Esophagus muscularis mucosa (tissue), 4 donors: ENCODE measurements at regions not wholly inside any gene's neighbourhood (a gene's known extent, or its start where the extent isn't known, plus 50 kb on each side); places are given as distances from the start of the nearest gene placed in this dataset.

Experiments
- DNase-seq: peaks from one replicate; pipeline ENCODE4 v3.0.0-alpha.2; 2017; ENCODE audit errors: extremely low spot score
- H3K27ac ChIP-seq, 4 donors: fragments of 200-600 bp; sonication (generic); replicated peaks in 1 of 4; 1 replicate in 3 of 4; 2 replicates in 1 of 4; pipeline ENCODE4 v1.5.1; 2016 to 2019; ENCODE audit warnings: mild to moderate bottlenecking in 1 of 4
- H3K27me3 ChIP-seq, 4 donors: fragments of 200-600 bp; sonication (generic); one replicate each; pipeline versions ENCODE4 v1.5.1 to v1.6.0; 2016 to 2019
- H3K36me3 ChIP-seq, 4 donors: fragments of 200-600 bp; sonication (generic); one replicate each; pipeline ENCODE4 v1.5.1; 2016 to 2019
- H3K4me1 ChIP-seq, 4 donors: fragments of 200-600 bp; sonication (generic); one replicate each; pipeline ENCODE4 v1.5.1; 2016 to 2019
- H3K4me3 ChIP-seq, 4 donors: fragments of 200-600 bp; sonication (generic); 1 replicate in 2 of 4; 2 replicates in 2 of 4; pipeline ENCODE4 v1.5.1; 2016 to 2019; ENCODE audit warnings: mild to moderate bottlenecking in 4 of 4, moderate library complexity in 1 of 4
- H3K9me3 ChIP-seq, 4 donors: fragments of 200-600 bp; sonication (generic); 1 replicate in 3 of 4; 2 replicates in 1 of 4; pipeline ENCODE4 v1.5.1; 2016 to 2019
- EP300 ChIP-seq: sonication (generic); formaldehyde crosslinking; IDR thresholded peaks from one replicate; pipeline ENCODE4 v1.6.1; 2017; ENCODE audit warnings: antibody characterized with exemption
- POLR2A ChIP-seq: fragments of 450-650 bp; IDR thresholded peaks from one replicate; pipeline ENCODE4 v1.6.1; 2017; ENCODE audit warnings: antibody characterized with exemption, moderate library complexity, mild to moderate bottlenecking, low read depth
- POLR2AphosphoS5 ChIP-seq, 2 donors: sonication (generic); formaldehyde crosslinking; IDR thresholded peaks; one replicate each; pipeline ENCODE4 v1.6.1; 2017; ENCODE audit warnings: antibody characterized with exemption in 2 of 2
- WGBS: methylation state at CpG from one replicate; pipeline ENCODE4 v1.1.5; 2018; 5-methylcytosine and 5-hydroxymethylcytosine counted together
- intact Hi-C: fragments of 100-400 bp; cut with DNase I; formaldehyde crosslinking; loops from one replicate; pipeline ENCODE4 v1.15.1; 2023
- TF ChIP-seq, protein P1 (sequence below), 3 experiments: fragments of 200-600 bp in 2 of 3; fragments of 450-650 bp in 1 of 3; sonication (generic) in 2 of 3; IDR thresholded peaks; one replicate each; pipeline ENCODE4 v1.5.1; 2017 to 2019; ENCODE audit warnings: antibody characterized with exemption in 3 of 3, mild to moderate bottlenecking in 2 of 3, moderate library complexity in 1 of 3

DNA sequence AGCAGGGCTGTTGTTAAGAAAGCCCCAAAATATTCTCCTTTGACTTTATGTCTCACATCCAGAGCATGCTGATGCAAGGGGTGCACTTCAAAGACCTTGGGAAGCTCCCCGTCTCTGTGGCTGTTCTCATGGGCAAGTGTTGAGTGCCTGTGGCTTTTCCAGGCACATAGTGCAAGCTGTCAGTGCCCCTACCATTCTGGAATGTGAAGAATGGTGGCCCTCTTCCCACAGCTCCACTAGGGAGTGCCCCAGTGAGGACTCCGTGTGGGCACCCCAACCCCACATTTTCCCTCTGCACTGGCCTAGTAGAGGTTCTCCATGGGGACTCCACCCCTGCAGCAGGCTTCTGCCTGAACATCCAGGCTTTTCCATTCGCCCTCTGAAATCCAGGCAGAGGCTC, 673.7 kb downstream of the HTR1B start:
- no peak for DNase-seq
- H3K9me3 ChIP-seq, result no peaks in the 10 kb centered on the region
- no peak overlapping the region for H3K27ac ChIP-seq
- TF ChIP-seq, protein P1, sequence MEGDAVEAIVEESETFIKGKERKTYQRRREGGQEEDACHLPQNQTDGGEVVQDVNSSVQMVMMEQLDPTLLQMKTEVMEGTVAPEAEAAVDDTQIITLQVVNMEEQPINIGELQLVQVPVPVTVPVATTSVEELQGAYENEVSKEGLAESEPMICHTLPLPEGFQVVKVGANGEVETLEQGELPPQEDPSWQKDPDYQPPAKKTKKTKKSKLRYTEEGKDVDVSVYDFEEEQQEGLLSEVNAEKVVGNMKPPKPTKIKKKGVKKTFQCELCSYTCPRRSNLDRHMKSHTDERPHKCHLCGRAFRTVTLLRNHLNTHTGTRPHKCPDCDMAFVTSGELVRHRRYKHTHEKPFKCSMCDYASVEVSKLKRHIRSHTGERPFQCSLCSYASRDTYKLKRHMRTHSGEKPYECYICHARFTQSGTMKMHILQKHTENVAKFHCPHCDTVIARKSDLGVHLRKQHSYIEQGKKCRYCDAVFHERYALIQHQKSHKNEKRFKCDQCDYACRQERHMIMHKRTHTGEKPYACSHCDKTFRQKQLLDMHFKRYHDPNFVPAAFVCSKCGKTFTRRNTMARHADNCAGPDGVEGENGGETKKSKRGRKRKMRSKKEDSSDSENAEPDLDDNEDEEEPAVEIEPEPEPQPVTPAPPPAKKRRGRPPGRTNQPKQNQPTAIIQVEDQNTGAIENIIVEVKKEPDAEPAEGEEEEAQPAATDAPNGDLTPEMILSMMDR (IDR thresholded peaks at IDR 0.05), result no peak
- H3K36me3 ChIP-seq, result no peaks in the 10 kb centered on the region
- WGBS, result 69% methylated on average over 3 of the region's 3 CpGs
- intact Hi-C loops, result no loop called here
- no peaks in the 10 kb centered on the region for H3K4me1 ChIP-seq
- no peak overlapping the region for H3K4me3 ChIP-seq
- H3K27me3 ChIP-seq, result no peaks in the 10 kb centered on the region

DNA sequence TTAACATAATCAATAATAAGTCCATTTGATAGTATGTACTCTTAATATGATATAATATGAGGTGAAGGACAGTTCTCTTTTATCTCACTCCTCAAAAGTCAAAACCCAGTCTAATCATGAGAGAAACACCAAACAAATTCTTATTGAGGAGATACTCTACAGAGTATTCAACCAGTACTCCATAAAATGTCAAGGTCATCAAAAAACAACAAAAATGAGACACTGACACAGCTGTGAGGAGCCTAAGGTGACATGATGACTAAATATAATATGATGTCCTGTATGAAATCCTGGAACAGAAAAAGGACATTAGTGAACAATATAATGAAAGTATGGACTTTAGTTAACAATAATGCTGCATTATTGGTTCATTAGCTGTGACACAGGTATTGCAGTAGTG, 675.1 kb downstream of the HTR1B start:
- no peak for DNase-seq
- Histone ChIP-seq H3K4me1 (no peaks in the 10 kb centered on the region), H3K9me3 (no peaks in the 10 kb centered on the region), H3K27me3 (no peaks in the 10 kb centered on the region), H3K27ac (no peak overlapping the region), H3K4me3 (no peak overlapping the region), H3K36me3 (no peaks in the 10 kb centered on the region)
- intact Hi-C loops, result no loop called here
- TF ChIP-seq EP300 (no peak), POLR2AphosphoS5 (IDR thresholded peaks at IDR 0.05) (no peak), POLR2A (no peak)
- TF ChIP-seq, protein P1 (IDR thresholded peaks at IDR 0.05), result no peak

DNA sequence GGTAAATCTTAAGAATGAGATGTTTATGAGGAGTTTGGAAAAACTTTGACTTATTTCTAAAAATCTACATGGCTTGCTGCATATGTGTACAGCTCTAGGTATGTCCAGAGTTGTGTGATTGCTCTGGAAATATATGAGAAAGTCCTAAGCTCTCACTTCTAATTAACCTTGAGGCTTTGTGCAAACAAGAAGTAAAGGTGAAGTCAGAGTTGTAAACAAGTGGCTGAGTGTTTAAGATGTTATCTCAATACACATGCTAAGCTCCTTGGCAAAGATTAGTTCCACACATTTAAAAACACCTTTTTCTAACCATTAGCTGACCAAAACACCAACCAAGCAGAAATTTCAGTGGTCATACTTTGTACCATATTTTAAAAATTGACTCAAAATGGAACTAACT, 684.2 kb downstream of the HTR1B start:
- Histone ChIP-seq H3K36me3 (no peaks in the 10 kb centered on the region), H3K9me3 (no peaks in the 10 kb centered on the region), H3K27ac (no peak overlapping the region), H3K27me3 (no peaks in the 10 kb centered on the region), H3K4me3 (no peak overlapping the region), H3K4me1 (no peaks in the 10 kb centered on the region)
- no peak for TF ChIP-seq POLR2AphosphoS5 (IDR thresholded peaks at IDR 0.05)
- TF ChIP-seq, protein P1 (IDR thresholded peaks at IDR 0.05), result no peak
- no peak for TF ChIP-seq POLR2A
- TF ChIP-seq EP300, result no peak
- intact Hi-C loops, result no loop called here
- no peak for DNase-seq

DNA sequence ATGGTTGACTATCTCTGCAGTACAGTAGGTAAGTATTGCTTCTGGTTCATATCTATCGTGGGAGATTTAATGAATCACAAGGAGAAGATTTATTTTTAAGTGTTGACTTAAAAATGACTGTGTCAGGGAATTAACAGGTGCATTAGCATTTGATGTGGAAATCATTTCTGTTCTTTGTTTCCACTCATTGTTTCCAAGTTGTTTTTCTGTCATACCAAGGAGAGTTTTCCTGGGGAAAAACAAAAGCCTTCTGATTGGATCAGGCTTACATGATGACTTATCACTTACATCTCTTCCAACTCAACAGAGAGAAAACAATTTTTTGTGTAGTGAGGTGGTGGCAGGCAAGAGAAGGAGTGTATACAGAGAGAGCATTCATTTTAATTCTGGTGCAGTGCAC, 686.4 kb downstream of the HTR1B start:
- 68% methylated on average over 1 of the region's 1 CpG for WGBS
- H3K27me3 ChIP-seq, result no peaks in the 10 kb centered on the region
- H3K4me1 ChIP-seq, result no peaks in the 10 kb centered on the region
- no peak overlapping the region for H3K4me3 ChIP-seq
- no peak overlapping the region for H3K27ac ChIP-seq
- no peak for DNase-seq
- TF ChIP-seq POLR2A (no peak), EP300 (no peak), POLR2AphosphoS5 (IDR thresholded peaks at IDR 0.05) (no peak)
- TF ChIP-seq, protein P1 (IDR thresholded peaks at IDR 0.05), result no peak
- H3K36me3 ChIP-seq, result no peaks in the 10 kb centered on the region
- no peaks in the 10 kb centered on the region for H3K9me3 ChIP-seq
- intact Hi-C loops, result no loop called here

DNA sequence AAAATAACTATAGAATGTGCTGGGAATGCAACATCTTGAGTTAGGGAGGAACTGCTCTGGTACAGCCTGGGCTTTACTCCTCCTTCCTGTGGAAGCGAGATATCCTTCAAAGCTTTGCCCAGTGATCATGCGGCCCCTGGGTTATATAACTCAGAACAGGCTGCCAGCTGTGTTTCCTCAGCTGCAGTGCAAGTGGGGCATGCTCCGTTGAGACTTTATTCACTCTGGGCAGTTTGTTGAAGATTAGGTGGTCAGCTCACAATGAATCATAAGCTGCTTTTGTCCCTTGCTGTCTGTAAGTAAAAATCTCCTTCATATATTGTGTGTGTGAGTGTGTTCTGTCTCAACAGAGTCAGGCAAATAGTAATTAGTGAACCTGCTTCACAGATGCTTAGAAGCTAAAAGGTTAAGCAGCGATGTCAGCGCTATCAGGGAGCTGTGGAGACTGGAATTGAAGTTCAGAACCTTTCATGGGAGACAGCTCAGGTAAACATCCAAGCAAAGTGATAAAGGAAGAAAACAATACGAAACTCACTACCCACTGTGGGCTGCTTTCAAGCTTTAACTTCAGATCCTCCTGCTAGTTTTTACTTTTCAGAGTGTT, 688.4 kb downstream of the HTR1B start:
- no peak overlapping the region for H3K4me3 ChIP-seq
- H3K9me3 ChIP-seq, result no peaks in the 10 kb centered on the region
- DNase-seq, result no peak
- TF ChIP-seq POLR2AphosphoS5 (IDR thresholded peaks at IDR 0.05), result no peak
- 39% methylated on average over 6 of the region's 6 CpGs for WGBS
- H3K27ac ChIP-seq, result no peak overlapping the region
- no peaks in the 10 kb centered on the region for H3K27me3 ChIP-seq
- H3K4me1 ChIP-seq, result peaks cover 4 to 13% (median 11%) of the 10 kb centered on the region in 4 donors
- intact Hi-C loops, result no loop called here
- no peaks in the 10 kb centered on the region for H3K36me3 ChIP-seq
